Endodermal cell (in vitro differentiated cells): ENCODE measurements at regions not wholly inside any gene's neighbourhood (a gene's known extent, or its start where the extent isn't known, plus 50 kb on each side); places are given as distances from the start of the nearest gene placed in this dataset.
A peak's percentile ranks its signal among the peaks of the same experiment; 100 is the strongest.
"Not testable (repeated sequence)": the region's sequence is repeated elsewhere in the genome, so short reads cannot be mapped to it uniquely, and the experiment has no call there.

Experiments
- DNase-seq: peaks from one replicate; pipeline ENCODE4 v3.0.0-alpha.2; 2017
- H3K27ac ChIP-seq: 2 replicates; pipeline ENCODE4 v1.5.1; 2013; ENCODE audit warnings: mild to moderate bottlenecking, low read depth, low read length, moderate library complexity
- H3K27me3 ChIP-seq: 2 replicates; pipeline ENCODE4 v1.6.1; 2013; ENCODE audit warnings: mild to moderate bottlenecking, low read length, moderate library complexity; ENCODE audit not compliant: insufficient read depth, control insufficient read depth, poor library complexity, severe bottlenecking
- H3K36me3 ChIP-seq: 2 replicates; pipeline ENCODE4 v1.7.0; 2013; ENCODE audit warnings: mild to moderate bottlenecking, low read length, moderate library complexity; ENCODE audit not compliant: control insufficient read depth, insufficient read depth
- H3K4me1 ChIP-seq: one replicate; pipeline ENCODE4 v1.7.0; 2013; ENCODE audit warnings: low read length; ENCODE audit not compliant: control insufficient read depth, insufficient read depth
- H3K4me3 ChIP-seq: 2 replicates; pipeline ENCODE4 v1.5.1; 2013; ENCODE audit warnings: mild to moderate bottlenecking, low read length, moderate library complexity
- H3K9ac ChIP-seq: 2 replicates; pipeline ENCODE4 v1.6.1; 2013; ENCODE audit warnings: mild to moderate bottlenecking, low read length, moderate library complexity; ENCODE audit not compliant: poor library complexity, severe bottlenecking; ENCODE audit errors: extremely low read depth
- H3K9me3 ChIP-seq: 2 replicates; pipeline ENCODE4 v1.6.1; 2013; ENCODE audit warnings: mild to moderate bottlenecking, low read length, moderate library complexity; ENCODE audit not compliant: control insufficient read depth
- H3K27ac Mint-ChIP-seq: 2 replicates; pipeline ENCODE4 v1.8.0; 2020; ENCODE audit warnings: mixed read lengths
- H3K27me3 Mint-ChIP-seq: 2 replicates; pipeline ENCODE4 v1.8.0; 2021; ENCODE audit warnings: mild to moderate bottlenecking, mixed read lengths; ENCODE audit not compliant: insufficient read depth
- H3K36me3 Mint-ChIP-seq: 2 replicates; pipeline ENCODE4 v1.8.0; 2020; ENCODE audit warnings: low read depth, mixed read lengths
- H3K4me1 Mint-ChIP-seq: 2 replicates; pipeline ENCODE4 v1.8.0; 2020; ENCODE audit warnings: mixed read lengths
- H3K4me3 Mint-ChIP-seq: 2 replicates; pipeline ENCODE4 v1.8.0; 2020; ENCODE audit warnings: mild to moderate bottlenecking, moderate library complexity, mixed read lengths
- H3K9me3 Mint-ChIP-seq: 2 replicates; pipeline ENCODE4 v1.8.0; 2020; ENCODE audit warnings: mild to moderate bottlenecking, mixed read lengths
- CTCF ChIP-seq: fragments of 200-600 bp; sonication (generic); conservative IDR thresholded peaks from 2 replicates; pipeline ENCODE4 v1.5.0; 2021; ENCODE audit warnings: antibody characterized with exemption, mild to moderate bottlenecking
- WGBS, 2 experiments: methylation state at CpG; one replicate each; pipeline versions ENCODE4 v1.1.5 to v1.1.7; 2013; ENCODE audit warnings: missing lambda C conversion rate in 2 of 2, mixed read lengths in 1 of 2; ENCODE audit not compliant: insufficient coverage in 1 of 2, insufficient read length in 1 of 2; 5-methylcytosine and 5-hydroxymethylcytosine counted together

DNA sequence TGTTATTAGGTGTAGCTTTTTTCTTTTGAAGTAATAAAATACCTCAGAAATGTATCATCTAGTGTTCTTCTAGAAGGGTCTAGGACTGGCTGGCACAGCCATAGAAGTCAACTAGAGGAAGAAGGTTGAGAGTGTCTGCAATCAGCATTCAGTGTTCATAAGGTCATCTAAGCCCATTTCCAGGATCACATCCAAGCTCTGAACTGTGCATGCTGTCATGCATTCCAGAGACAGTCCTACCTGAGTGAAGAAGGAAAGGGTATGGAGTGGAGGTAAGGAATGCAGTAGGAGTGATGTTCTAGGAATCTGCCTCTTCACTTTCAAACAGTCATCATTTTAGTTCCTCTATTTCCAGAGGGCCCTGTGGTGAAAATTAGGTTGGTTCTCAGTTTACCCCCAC is 789.7 kb downstream of the GATA3 start:
- H3K27ac ChIP-seq: no peak overlapping the region
- no peak for DNase-seq
- H3K36me3 ChIP-seq: no peaks in the 10 kb centered on the region
- no peaks in the 10 kb centered on the region for H3K4me1 ChIP-seq
- H3K27me3 ChIP-seq: no peaks in the 10 kb centered on the region
- Mint-ChIP-seq H3K4me1 (peaks cover 5% of the 10 kb centered on the region), H3K36me3 (no peaks in the 10 kb centered on the region), H3K27me3 (peaks cover 37% of the 10 kb centered on the region), H3K9me3 (no peaks in the 10 kb centered on the region), H3K27ac (no peak overlapping the region), H3K4me3 (no peak overlapping the region)
- no peak overlapping the region for H3K9ac ChIP-seq
- H3K4me3 ChIP-seq: no peak overlapping the region
- no peak for TF ChIP-seq CTCF
- H3K9me3 ChIP-seq: no peaks in the 10 kb centered on the region

DNA sequence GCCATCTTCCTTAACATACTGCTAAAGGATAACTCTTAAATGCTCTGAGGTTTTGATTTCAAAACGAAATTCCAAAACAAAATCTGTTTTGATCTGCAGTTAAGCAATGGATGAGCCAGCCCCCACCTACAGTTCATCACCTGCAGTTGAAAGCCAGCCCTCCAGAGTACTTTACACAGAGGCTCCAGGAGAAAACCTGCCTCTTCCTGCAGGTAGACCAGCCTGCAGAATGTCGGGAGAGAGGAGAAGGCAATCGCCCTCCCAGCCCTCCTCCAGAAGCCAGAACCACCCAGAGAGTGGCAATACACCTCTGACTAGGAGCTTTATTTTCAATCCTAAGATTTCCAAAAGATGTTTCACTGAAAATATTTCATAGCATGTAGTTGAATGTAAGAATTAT is 798.1 kb downstream of the GATA3 start:
- no peak overlapping the region for H3K4me3 Mint-ChIP-seq
- TF ChIP-seq CTCF: no peak
- DNase-seq: peak; percentile 55
- no peaks in the 10 kb centered on the region for H3K4me1 ChIP-seq
- H3K4me1 Mint-ChIP-seq: no peaks in the 10 kb centered on the region
- no peaks in the 10 kb centered on the region for H3K36me3 Mint-ChIP-seq
- H3K9me3 Mint-ChIP-seq: no peaks in the 10 kb centered on the region
- no peak overlapping the region for H3K27ac Mint-ChIP-seq
- H3K27ac ChIP-seq: no peak overlapping the region
- no peak overlapping the region for H3K4me3 ChIP-seq
- no peaks in the 10 kb centered on the region for H3K36me3 ChIP-seq
- no peaks in the 10 kb centered on the region for H3K27me3 ChIP-seq
- peaks cover 15% of the 10 kb centered on the region for H3K27me3 Mint-ChIP-seq
- H3K9me3 ChIP-seq: no peaks in the 10 kb centered on the region
- H3K9ac ChIP-seq: no peak overlapping the region
- WGBS, 2 experiments: 71 to 83% methylated on average over 1 to 3 of the region's 3 CpGs

DNA sequence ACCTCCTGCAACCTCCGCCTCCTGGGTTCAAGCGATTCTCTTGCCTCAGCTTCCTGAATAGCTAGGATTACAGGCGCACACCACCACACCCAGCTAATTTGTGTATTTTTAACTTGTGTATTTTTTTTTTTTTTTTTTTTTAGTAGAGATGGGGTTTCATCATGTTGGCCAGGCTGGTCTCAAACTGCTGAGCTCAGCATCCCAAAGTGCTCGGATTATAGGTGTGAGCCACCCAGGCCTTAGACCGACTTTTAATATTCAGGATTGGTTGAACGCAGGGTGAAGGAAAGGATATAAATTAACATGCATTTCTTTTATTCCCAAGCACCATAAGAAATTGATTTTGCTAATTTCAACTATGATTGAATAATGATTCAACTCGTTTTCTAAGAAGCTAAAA is 798.6 kb downstream of the GATA3 start:
- no peak overlapping the region for H3K27ac ChIP-seq
- no peak for TF ChIP-seq CTCF
- H3K9me3 Mint-ChIP-seq: no peaks in the 10 kb centered on the region
- WGBS, 2 experiments: 83 to 92% methylated on average over 1 to 6 of the region's 7 CpGs
- no peaks in the 10 kb centered on the region for H3K27me3 ChIP-seq
- DNase-seq: no peak
- no peaks in the 10 kb centered on the region for H3K4me1 Mint-ChIP-seq
- no peaks in the 10 kb centered on the region for H3K4me1 ChIP-seq
- H3K9ac ChIP-seq: no peak overlapping the region
- no peaks in the 10 kb centered on the region for H3K36me3 ChIP-seq
- H3K4me3 Mint-ChIP-seq: no peak overlapping the region
- no peak overlapping the region for H3K27ac Mint-ChIP-seq
- H3K27me3 Mint-ChIP-seq: peaks cover 15% of the 10 kb centered on the region
- H3K9me3 ChIP-seq: no peaks in the 10 kb centered on the region
- no peaks in the 10 kb centered on the region for H3K36me3 Mint-ChIP-seq
- H3K4me3 ChIP-seq: no peak overlapping the region

- H3K27ac ChIP-seq, H3K4me3 Mint-ChIP-seq, H3K4me3 ChIP-seq, H3K9me3 ChIP-seq, H3K9ac ChIP-seq, H3K4me1 Mint-ChIP-seq, H3K27me3 ChIP-seq, DNase-seq, H3K27ac Mint-ChIP-seq, H3K4me1 ChIP-seq, H3K36me3 ChIP-seq, H3K27me3 Mint-ChIP-seq, H3K36me3 Mint-ChIP-seq: not testable (repeated sequence)
- WGBS, 2 experiments: 97% methylated on average over 19 of the region's 29 CpGs; no CpG with 5 or more reads in 1 of the 2 experiments
- H3K9me3 Mint-ChIP-seq: peaks cover 10% of the 10 kb centered on the region
Observed at GRCh38 chr10:8868924-8869323, 814.4 kb downstream of the GATA3 start.
